NCI-H1105 treated with DMSO at 0.1 percent for 48 hours (cell line): ENCODE measurements at regions not wholly inside any gene's neighbourhood (a gene's known extent, or its start where the extent isn't known, plus 50 kb on each side); places are given as distances from the start of the nearest gene placed in this dataset.
"Not testable (repeated sequence)": the region's sequence is repeated elsewhere in the genome, so short reads cannot be mapped to it uniquely, and the experiment has no call there.

Experiments
- DNase-seq: peaks from one replicate; lab custom pipeline; 2025; lab: John Stamatoyannopoulos, UW

DNA sequence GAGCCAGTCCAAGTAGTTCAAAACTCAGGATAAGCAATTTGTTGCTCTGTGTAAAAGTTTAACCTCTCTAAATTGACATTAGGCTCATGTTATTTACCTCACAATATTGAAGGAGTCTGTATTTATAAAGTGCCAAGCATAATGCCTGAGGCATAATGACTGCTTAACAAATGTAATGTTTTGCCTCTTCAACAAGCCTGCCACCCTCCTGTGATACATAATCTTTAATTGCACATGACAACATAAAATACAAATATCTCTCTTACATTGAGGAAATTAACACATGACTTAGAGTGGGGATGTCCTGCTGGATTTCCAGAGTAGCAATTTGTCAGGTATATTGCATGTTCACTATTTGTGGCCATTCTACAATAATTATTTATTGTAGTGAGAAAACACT, 469.2 kb upstream of the ANO5 start:
- DNase-seq: peak; percentile 80

GRCh38 chr11:21727102-21727501, 465.8 kb upstream of the ANO5 start:
- no peak for DNase-seq

GRCh38 chr11:21736404-21736803, 456.5 kb upstream of the ANO5 start:
- DNase-seq: no peak

DNA sequence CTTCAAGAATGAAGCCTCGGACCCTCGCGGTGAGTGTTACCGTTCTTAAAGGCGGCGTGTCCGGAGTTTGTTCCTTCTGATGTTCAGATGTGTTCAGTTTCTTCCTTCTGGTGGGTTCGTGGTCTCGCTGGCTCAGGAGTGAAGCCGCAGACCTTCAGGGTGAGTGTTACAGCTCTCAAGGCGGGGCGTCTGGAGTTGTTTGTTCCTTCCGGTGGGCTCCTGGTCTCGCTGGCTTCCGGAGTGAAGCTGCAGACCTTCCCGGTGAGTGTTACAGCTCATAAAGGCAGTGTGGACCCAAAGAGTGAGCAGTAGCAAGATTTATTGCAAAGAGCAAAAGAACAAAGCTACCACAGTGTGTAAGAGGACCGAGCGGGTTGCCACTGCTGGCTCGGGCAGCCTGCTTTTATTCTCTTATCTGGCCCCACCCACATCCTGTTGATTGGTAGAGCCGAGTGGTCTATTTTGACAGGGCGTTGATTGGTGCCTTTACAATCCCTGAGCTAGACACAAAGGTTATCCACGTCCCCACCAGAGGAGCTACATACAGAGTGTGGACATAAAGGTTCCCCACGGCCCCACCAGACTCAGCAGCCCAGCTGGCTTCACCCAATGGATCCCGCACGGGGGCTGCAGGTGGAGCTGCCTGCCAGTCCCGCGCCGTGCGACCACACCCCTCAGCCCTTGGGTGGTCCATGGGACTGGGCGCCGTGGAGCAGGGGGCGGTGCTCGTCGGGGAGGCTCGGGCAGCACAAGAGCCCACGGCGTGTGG, 440.2 kb upstream of the ANO5 start:
- DNase-seq: not testable (repeated sequence)

- DNase-seq: not testable (repeated sequence)
Observed at GRCh38 chr11:21753244-21753767, 439.6 kb upstream of the ANO5 start.

GRCh38 chr11:21761000-21761399, 431.9 kb upstream of the ANO5 start:
- no peak for DNase-seq

DNA sequence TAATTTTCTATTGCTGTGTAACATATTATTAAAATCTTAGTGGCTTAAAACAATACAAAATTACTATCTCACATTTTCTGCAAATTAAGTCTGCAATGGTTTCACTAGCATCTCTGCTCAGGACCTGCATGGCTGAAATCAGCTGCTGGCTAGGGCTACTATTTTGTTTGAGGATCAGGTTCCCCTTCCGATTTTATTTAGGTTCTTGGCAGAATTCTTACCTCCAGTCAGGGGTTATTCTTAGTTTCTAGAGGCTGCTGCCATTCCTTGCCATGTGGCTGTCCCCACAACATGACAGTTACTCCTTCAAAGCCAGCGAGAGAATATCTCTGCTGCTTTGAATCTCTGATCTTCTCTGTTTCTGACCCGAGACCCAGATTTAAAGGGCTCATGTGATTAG, 424.5 kb upstream of the ANO5 start:
- DNase-seq: no peak

DNA sequence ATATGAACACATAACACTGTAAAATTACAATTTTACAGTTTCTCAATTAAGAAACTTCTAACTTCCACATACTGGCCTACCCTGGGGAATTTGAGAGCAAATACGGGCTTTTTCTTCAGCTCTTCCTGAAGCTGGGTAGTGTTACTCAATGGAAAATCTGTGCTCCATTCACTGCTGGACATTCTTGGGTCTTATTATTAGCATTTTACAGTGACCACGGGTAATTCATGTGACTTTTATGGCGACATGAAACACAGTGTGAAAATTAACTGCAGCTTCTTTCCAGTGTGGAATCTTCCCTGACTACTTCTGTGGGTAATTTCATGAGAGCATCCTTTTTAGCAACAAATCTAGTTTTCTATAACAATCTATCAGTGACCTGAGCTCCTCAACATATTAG, 423.7 kb upstream of the ANO5 start:
- DNase-seq: no peak

DNA sequence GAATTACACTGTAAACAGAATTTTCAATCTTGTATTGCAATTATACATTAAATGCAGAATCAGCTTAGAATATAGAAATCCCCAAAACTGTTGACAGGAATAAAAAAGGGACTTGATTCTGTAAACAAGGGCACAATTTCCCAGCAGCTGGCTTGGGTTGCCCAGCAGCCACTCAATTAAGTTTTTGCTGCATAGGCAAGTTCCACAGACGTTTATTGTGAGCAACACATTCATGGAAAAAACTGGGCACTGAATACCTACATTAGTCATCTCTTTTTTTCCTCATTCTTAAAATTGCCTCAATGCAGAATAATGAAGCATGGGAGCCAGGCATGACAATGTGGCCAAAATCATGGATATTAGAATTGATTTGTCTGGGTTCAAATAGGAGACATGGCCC, 421.8 kb upstream of the ANO5 start:
- DNase-seq: peak; percentile 88

GRCh38 chr11:21774212-21774611, 418.7 kb upstream of the ANO5 start:
- no peak for DNase-seq

- no peak for DNase-seq
Observed at GRCh38 chr11:21775911-21776310, 417.0 kb upstream of the ANO5 start.

DNA sequence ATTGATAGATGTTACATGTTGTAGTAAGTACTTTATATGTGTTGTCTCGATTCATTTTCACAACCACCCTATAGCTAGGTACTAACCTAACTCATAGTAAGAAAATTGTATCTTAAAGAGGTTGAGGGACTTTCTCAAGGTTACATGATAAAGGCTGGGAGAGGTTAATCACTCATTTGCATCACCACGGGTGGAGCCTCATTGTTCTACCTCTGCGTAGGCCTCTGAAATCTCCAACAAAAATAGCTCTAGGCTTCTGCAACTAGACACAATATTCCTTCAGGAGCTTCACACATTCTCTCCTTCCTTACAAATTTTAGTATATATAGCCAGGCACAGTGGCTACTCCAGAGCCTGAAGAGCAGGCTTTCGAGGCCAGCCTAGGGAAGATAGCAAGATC, 408.9 kb upstream of the ANO5 start:
- no peak for DNase-seq

GRCh38 chr11:21785351-21785750, 407.5 kb upstream of the ANO5 start:
- no peak for DNase-seq

- DNase-seq: no peak
Observed at GRCh38 chr11:21794306-21794705, 398.6 kb upstream of the ANO5 start.

- DNase-seq: no peak
Observed at GRCh38 chr11:21798216-21798615, 394.7 kb upstream of the ANO5 start.

- not testable (repeated sequence) for DNase-seq
Observed at GRCh38 chr11:21804523-21804922, 388.4 kb upstream of the ANO5 start.

DNA sequence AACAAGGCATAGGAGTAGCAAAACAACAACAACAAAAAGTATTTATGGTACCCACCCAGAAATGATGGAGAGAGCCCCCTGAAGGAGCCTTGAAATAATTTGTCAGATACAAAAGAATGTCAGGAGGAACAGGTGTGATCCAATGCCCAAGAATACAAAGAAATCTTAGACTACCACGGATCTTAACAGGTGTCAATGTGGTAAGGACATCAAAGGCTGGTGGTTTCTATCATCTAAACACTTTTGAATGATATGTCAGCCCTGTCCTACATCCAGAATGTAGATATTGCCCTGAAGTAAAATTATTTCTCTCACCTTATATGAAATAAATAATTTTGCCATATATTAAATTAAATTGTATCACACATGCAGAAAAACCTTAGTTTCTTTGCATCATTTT, 386.4 kb upstream of the ANO5 start:
- DNase-seq: no peak

GRCh38 chr11:21806947-21807346, 385.9 kb upstream of the ANO5 start:
- DNase-seq: no peak

- no peak for DNase-seq
Observed at GRCh38 chr11:21807350-21807749, 385.5 kb upstream of the ANO5 start.

GRCh38 chr11:21810650-21811049, 382.2 kb upstream of the ANO5 start:
- no peak for DNase-seq

GRCh38 chr11:21811572-21811971, 381.3 kb upstream of the ANO5 start:
- no peak for DNase-seq

DNA sequence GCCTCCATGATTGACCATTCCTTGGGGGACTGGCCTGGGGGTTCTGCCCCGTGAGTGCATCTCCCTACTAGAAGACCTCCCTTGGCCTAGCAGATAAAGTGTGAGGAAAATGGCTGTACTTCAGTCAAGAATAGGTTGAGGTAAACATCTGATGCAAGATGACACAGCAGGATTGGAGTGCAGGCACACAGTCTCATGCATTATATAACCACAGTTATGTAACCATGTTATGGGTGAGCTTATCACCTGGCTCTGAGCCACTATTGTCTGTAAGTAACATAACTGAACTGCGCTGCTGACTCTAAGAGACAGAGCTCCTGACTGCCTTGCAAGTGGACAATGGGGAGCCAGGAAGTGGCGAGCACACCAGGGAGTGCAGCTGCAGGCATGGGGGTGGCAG, 378.7 kb upstream of the ANO5 start:
- DNase-seq: no peak

DNA sequence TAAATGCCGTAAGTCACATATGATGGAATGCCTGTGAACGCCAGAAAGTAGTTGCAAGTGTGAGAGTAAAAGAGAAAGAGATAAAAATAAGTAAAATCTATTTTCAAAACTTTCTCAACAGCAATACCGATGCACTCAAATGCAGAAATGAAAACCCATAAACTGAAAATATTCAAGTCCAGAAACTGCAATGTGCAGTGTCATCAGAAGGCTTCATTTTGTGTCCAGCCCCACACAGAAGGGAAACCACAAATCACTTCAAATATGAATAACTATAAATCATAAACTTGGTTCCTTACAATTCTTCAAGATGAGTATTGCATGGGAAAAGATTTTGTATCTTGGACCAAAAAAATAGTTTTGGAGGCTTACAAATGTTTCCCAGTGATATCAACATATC, 375.2 kb upstream of the ANO5 start:
- DNase-seq: no peak

- no peak for DNase-seq
Observed at GRCh38 chr11:21820176-21820575, 372.7 kb upstream of the ANO5 start.
